22Rv1 (cell line): ENCODE measurements at regions not wholly inside any gene's neighbourhood (a gene's known extent, or its start where the extent isn't known, plus 50 kb on each side); places are given as distances from the start of the nearest gene placed in this dataset.

Experiments
- CTCF ChIP-seq: fragments of 450-650 bp; IDR thresholded peaks from 2 replicates; pipeline ENCODE4 v1.5.1; 2017; ENCODE audit warnings: mild to moderate bottlenecking
- ZFX ChIP-seq: fragments of 450-650 bp; IDR thresholded peaks from 2 replicates; pipeline ENCODE4 v1.6.1; 2017; ENCODE audit warnings: antibody characterized with exemption, borderline replicate concordance

GRCh38 chr7:26489391-26489790 is 197.7 kb downstream of the SNX10 start:
- TF ChIP-seq CTCF (no peak), ZFX (no peak)
